ENCODE measurements at regions not wholly inside any gene's neighbourhood (a gene's known extent, or its start where the extent isn't known, plus 50 kb on each side); places are given as distances from the start of the nearest gene placed in this dataset.

DNA sequence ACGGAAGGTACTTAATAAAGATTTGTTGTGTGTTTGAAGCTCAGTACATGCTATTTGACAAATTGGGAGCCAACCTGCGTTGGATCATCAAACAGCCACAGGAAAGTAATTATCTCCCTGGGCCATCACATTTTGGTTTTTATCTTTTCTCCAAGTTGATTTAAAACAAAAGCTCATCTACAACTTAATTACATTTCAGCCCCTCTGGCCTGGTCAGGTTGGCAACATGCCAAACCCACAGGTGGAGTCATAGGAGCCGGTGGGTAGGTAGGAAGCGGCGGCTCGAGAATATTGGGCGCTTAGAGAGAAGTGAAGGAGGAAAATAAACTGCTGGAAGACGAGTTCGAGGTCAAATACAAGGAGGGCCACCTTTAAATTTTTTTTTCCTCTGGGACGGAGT is 64.9 kb upstream of the FANCC start (continued):
- TF ChIP-seq, protein P1, sequence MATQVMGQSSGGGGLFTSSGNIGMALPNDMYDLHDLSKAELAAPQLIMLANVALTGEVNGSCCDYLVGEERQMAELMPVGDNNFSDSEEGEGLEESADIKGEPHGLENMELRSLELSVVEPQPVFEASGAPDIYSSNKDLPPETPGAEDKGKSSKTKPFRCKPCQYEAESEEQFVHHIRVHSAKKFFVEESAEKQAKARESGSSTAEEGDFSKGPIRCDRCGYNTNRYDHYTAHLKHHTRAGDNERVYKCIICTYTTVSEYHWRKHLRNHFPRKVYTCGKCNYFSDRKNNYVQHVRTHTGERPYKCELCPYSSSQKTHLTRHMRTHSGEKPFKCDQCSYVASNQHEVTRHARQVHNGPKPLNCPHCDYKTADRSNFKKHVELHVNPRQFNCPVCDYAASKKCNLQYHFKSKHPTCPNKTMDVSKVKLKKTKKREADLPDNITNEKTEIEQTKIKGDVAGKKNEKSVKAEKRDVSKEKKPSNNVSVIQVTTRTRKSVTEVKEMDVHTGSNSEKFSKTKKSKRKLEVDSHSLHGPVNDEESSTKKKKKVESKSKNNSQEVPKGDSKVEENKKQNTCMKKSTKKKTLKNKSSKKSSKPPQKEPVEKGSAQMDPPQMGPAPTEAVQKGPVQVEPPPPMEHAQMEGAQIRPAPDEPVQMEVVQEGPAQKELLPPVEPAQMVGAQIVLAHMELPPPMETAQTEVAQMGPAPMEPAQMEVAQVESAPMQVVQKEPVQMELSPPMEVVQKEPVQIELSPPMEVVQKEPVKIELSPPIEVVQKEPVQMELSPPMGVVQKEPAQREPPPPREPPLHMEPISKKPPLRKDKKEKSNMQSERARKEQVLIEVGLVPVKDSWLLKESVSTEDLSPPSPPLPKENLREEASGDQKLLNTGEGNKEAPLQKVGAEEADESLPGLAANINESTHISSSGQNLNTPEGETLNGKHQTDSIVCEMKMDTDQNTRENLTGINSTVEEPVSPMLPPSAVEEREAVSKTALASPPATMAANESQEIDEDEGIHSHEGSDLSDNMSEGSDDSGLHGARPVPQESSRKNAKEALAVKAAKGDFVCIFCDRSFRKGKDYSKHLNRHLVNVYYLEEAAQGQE (IDR thresholded peaks at IDR 0.05) = no peak
- TF ChIP-seq, protein P2, sequence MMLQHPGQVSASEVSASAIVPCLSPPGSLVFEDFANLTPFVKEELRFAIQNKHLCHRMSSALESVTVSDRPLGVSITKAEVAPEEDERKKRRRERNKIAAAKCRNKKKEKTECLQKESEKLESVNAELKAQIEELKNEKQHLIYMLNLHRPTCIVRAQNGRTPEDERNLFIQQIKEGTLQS (IDR thresholded peaks at IDR 0.05) = no peak

DNA sequence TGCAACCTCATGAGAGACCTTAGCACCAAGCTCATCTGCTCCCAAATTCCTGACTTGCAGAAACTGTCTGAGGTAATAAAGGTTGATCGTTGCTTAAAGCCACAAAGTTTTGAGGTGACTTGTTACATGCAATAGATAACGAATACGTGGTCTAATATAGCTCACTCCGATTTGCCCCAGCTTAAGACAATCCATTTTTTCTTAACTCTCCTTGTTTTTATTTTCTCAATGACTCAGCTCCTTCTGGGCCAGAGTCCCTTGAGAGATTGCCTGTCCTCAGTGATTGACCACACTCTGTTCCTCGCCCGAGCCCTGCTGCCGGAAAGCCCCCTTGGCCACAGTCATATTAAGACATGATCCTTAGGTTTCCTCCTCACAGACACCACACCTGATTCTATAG is 63.7 kb upstream of the FANCC start:
- Histone ChIP-seq H3K36me3 (ENCODE audit: control insufficient read depth in 4 of 4, insufficient read depth in 3 of 4, low read depth in 1 of 4, low read length in 3 of 4) (no peaks in the 10 kb centered on the region), H3K4me3 (ENCODE audit: low read depth in 1 of 3, low read length in 3 of 3) (no peak overlapping the region), H3K9me3 (ENCODE audit: control insufficient read depth in 4 of 4, low read length in 3 of 4) (no peaks in the 10 kb centered on the region), H3K27me3 (ENCODE audit: control insufficient read depth in 4 of 4, insufficient read depth in 4 of 4, low read length in 3 of 4) (no peaks in the 10 kb centered on the region), H3K4me1 (ENCODE audit: control insufficient read depth in 4 of 4, insufficient read depth in 4 of 4, low read length in 3 of 4) (no peaks in the 10 kb centered on the region), H3K9ac (ENCODE audit: low read depth in 1 of 2, low read length in 2 of 2) (no peak overlapping the region), H3K27ac (ENCODE audit: low read depth in 1 of 2, low read length in 2 of 2) (no peak overlapping the region)
- WGBS = 76% methylated on average over 7 of the region's 7 CpGs
- TF ChIP-seq EGR1 (IDR thresholded peaks at IDR 0.05; ENCODE audit: low read depth in 2 of 2) = no peak
- no peak for TF ChIP-seq SP1 (IDR thresholded peaks at IDR 0.05)
- no peak for TF ChIP-seq HNF4A (conservative IDR thresholded peaks at IDR 0.05)
- TF ChIP-seq GABPA (IDR thresholded peaks at IDR 0.05 in 1 of 2, conservative IDR thresholded peaks at IDR 0.05 in 1 of 2) = no peak
- TF ChIP-seq FOXA1 (IDR thresholded peaks at IDR 0.05) = no peak
- no peak for TF ChIP-seq RAD21 (IDR thresholded peaks at IDR 0.05)
- TF ChIP-seq, protein P2 (IDR thresholded peaks at IDR 0.05) = no peak
- TF ChIP-seq RXRA (IDR thresholded peaks at IDR 0.05) = no peak
- TF ChIP-seq, protein P3, sequence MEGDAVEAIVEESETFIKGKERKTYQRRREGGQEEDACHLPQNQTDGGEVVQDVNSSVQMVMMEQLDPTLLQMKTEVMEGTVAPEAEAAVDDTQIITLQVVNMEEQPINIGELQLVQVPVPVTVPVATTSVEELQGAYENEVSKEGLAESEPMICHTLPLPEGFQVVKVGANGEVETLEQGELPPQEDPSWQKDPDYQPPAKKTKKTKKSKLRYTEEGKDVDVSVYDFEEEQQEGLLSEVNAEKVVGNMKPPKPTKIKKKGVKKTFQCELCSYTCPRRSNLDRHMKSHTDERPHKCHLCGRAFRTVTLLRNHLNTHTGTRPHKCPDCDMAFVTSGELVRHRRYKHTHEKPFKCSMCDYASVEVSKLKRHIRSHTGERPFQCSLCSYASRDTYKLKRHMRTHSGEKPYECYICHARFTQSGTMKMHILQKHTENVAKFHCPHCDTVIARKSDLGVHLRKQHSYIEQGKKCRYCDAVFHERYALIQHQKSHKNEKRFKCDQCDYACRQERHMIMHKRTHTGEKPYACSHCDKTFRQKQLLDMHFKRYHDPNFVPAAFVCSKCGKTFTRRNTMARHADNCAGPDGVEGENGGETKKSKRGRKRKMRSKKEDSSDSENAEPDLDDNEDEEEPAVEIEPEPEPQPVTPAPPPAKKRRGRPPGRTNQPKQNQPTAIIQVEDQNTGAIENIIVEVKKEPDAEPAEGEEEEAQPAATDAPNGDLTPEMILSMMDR (IDR thresholded peaks at IDR 0.05; ENCODE audit: low read depth, low read length, missing input control) = no peak
- TF ChIP-seq, protein P4, sequence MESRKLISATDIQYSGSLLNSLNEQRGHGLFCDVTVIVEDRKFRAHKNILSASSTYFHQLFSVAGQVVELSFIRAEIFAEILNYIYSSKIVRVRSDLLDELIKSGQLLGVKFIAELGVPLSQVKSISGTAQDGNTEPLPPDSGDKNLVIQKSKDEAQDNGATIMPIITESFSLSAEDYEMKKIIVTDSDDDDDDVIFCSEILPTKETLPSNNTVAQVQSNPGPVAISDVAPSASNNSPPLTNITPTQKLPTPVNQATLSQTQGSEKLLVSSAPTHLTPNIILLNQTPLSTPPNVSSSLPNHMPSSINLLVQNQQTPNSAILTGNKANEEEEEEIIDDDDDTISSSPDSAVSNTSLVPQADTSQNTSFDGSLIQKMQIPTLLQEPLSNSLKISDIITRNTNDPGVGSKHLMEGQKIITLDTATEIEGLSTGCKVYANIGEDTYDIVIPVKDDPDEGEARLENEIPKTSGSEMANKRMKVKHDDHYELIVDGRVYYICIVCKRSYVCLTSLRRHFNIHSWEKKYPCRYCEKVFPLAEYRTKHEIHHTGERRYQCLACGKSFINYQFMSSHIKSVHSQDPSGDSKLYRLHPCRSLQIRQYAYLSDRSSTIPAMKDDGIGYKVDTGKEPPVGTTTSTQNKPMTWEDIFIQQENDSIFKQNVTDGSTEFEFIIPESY (IDR thresholded peaks at IDR 0.05) = no peak
- TF ChIP-seq FOXA2 (IDR thresholded peaks at IDR 0.05) = no peak
- no peak for TF ChIP-seq HNF4G (IDR thresholded peaks at IDR 0.05)
- DNase-seq (ENCODE audit: low spot score) = no peak

DNA sequence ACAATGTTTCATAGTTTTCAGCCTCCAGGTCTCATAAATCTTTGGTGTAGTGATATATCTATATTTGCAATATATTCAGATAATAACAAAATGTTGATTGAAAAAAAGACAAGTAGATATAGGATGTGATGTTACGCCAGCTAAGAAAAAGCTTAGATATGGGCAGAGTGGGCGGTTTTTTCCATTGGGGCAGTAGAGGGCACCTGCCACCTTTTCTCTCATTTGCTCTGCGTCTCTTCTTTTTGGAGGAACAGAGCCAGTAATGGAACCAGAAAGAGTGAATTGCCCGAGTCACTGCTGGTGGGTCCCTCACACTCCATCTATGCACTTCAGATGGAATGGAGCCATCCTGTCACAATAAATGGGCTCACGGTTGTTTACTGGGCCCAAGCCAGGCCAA is 62.1 kb upstream of the FANCC start:
- DNase-seq (ENCODE audit: low spot score) = no peak
- H3K4me1 ChIP-seq (ENCODE audit: control insufficient read depth in 4 of 4, insufficient read depth in 4 of 4, low read length in 3 of 4) = no peaks in the 10 kb centered on the region
- H3K27me3 ChIP-seq (ENCODE audit: control insufficient read depth in 4 of 4, insufficient read depth in 4 of 4, low read length in 3 of 4) = no peaks in the 10 kb centered on the region
- no peak for TF ChIP-seq FOXA1 (IDR thresholded peaks at IDR 0.05)
- peak; percentile 50 to 65 for TF ChIP-seq RAD21 (IDR thresholded peaks at IDR 0.05)
- no peak overlapping the region for H3K4me3 ChIP-seq (ENCODE audit: low read depth in 1 of 3, low read length in 3 of 3)
- WGBS = 75% methylated on average over 5 of the region's 5 CpGs
- no peaks in the 10 kb centered on the region for H3K9me3 ChIP-seq (ENCODE audit: control insufficient read depth in 4 of 4, low read length in 3 of 4)
- H3K27ac ChIP-seq (ENCODE audit: low read depth in 1 of 2, low read length in 2 of 2) = no peak overlapping the region
- no peaks in the 10 kb centered on the region for H3K36me3 ChIP-seq (ENCODE audit: control insufficient read depth in 4 of 4, insufficient read depth in 3 of 4, low read depth in 1 of 4, low read length in 3 of 4)
- H3K9ac ChIP-seq (ENCODE audit: low read depth in 1 of 2, low read length in 2 of 2) = no peak overlapping the region
